MM.1S (cell line): ENCODE measurements at regions not wholly inside any gene's neighbourhood (a gene's known extent, or its start where the extent isn't known, plus 50 kb on each side); places are given as distances from the start of the nearest gene placed in this dataset.
"Not testable (repeated sequence)": the region's sequence is repeated elsewhere in the genome, so short reads cannot be mapped to it uniquely, and the experiment has no call there.

Source experiments
- DNase-seq: peaks from one replicate; pipeline ENCODE4 v3.0.0-alpha.2; 2015
- H2AFZ ChIP-seq: fragments of 300-600 bp; sonication (generic); 2 replicates; pipeline ENCODE4 v1.6.0; 2016; ENCODE audit warnings: antibody characterized with exemption, low read length
- H3F3A ChIP-seq: fragments of 300-600 bp; sonication (generic); 2 replicates; pipeline ENCODE4 v1.6.1; 2016; ENCODE audit warnings: mild to moderate bottlenecking, antibody characterized with exemption, low read length, moderate library complexity, mixed read lengths; ENCODE audit not compliant: insufficient read depth
- H3K27ac ChIP-seq: fragments of 300-600 bp; sonication (generic); 2 replicates; pipeline ENCODE4 v1.5.1; 2016; ENCODE audit warnings: mild to moderate bottlenecking, low read length
- H3K27me3 ChIP-seq: fragments of 300-600 bp; sonication (generic); replicated peaks from 2 replicates; pipeline ENCODE4 v1.6.0; 2016; ENCODE audit warnings: low read length; ENCODE audit not compliant: insufficient read depth
- H3K36me3 ChIP-seq: fragments of 300-600 bp; sonication (generic); replicated peaks from 2 replicates; pipeline ENCODE4 v1.6.1; 2016; ENCODE audit warnings: mild to moderate bottlenecking, low read length, mixed read lengths; ENCODE audit not compliant: insufficient read depth
- H3K4me1 ChIP-seq: fragments of 300-600 bp; sonication (generic); 2 replicates; pipeline ENCODE4 v1.6.1; 2016; ENCODE audit warnings: low read length, mixed read lengths
- H3K4me2 ChIP-seq: fragments of 300-600 bp; sonication (generic); 2 replicates; pipeline ENCODE4 v1.6.0; 2016; ENCODE audit warnings: low read depth, low read length
- H3K4me3 ChIP-seq: fragments of 300-600 bp; sonication (generic); 2 replicates; pipeline ENCODE4 v1.5.1; 2016; ENCODE audit warnings: low read length, mixed read lengths
- H3K79me2 ChIP-seq: fragments of 300-600 bp; sonication (generic); 2 replicates; pipeline ENCODE4 v1.6.1; 2016; ENCODE audit warnings: mixed run types, low read length, mixed read lengths
- H3K9ac ChIP-seq: fragments of 300-600 bp; sonication (generic); 2 replicates; pipeline ENCODE4 v1.6.1; 2016; ENCODE audit warnings: low read length, mixed read lengths
- H3K9me2 ChIP-seq: fragments of 300-600 bp; sonication (generic); replicated peaks from 2 replicates; pipeline ENCODE4 v1.6.1; 2016; ENCODE audit warnings: mild to moderate bottlenecking, low read length, mixed read lengths; ENCODE audit not compliant: insufficient read depth
- H3K9me3 ChIP-seq: fragments of 300-600 bp; sonication (generic); replicated peaks from 2 replicates; pipeline ENCODE4 v1.6.1; 2016; ENCODE audit warnings: mild to moderate bottlenecking, low read length, mixed read lengths; ENCODE audit not compliant: insufficient read depth
- H4K20me1 ChIP-seq: fragments of 300-600 bp; sonication (generic); 2 replicates; pipeline ENCODE4 v1.6.1; 2016; ENCODE audit warnings: mild to moderate bottlenecking, low read length, moderate library complexity, mixed read lengths; ENCODE audit not compliant: insufficient read depth

- H3F3A ChIP-seq, H3K36me3 ChIP-seq, H3K79me2 ChIP-seq, H2AFZ ChIP-seq, DNase-seq, H3K9ac ChIP-seq, H3K27ac ChIP-seq, H3K4me3 ChIP-seq, H3K27me3 ChIP-seq, H3K9me3 ChIP-seq, H3K9me2 ChIP-seq, H3K4me1 ChIP-seq, H3K4me2 ChIP-seq, H4K20me1 ChIP-seq: not testable (repeated sequence)
Observed at GRCh38 chr5:176018598-176018997, 50.5 kb upstream of the THOC3 start.

GRCh38 chr5:176020852-176021251 lies 52.7 kb upstream of the THOC3 start:
- H3K9ac ChIP-seq, H3F3A ChIP-seq, H3K4me3 ChIP-seq, H4K20me1 ChIP-seq, H3K27ac ChIP-seq, H3K27me3 ChIP-seq, H3K36me3 ChIP-seq, H2AFZ ChIP-seq, H3K4me1 ChIP-seq, DNase-seq, H3K9me3 ChIP-seq, H3K4me2 ChIP-seq, H3K79me2 ChIP-seq, H3K9me2 ChIP-seq: not testable (repeated sequence)

- DNase-seq, H3K9me2 ChIP-seq, H3K9ac ChIP-seq, H3K36me3 ChIP-seq, H2AFZ ChIP-seq, H3K4me1 ChIP-seq, H3K27ac ChIP-seq, H3K4me3 ChIP-seq, H3K4me2 ChIP-seq, H3K27me3 ChIP-seq, H3F3A ChIP-seq, H3K9me3 ChIP-seq, H4K20me1 ChIP-seq, H3K79me2 ChIP-seq: not testable (repeated sequence)
Observed at GRCh38 chr5:176023535-176023934, 55.4 kb upstream of the THOC3 start.

DNA sequence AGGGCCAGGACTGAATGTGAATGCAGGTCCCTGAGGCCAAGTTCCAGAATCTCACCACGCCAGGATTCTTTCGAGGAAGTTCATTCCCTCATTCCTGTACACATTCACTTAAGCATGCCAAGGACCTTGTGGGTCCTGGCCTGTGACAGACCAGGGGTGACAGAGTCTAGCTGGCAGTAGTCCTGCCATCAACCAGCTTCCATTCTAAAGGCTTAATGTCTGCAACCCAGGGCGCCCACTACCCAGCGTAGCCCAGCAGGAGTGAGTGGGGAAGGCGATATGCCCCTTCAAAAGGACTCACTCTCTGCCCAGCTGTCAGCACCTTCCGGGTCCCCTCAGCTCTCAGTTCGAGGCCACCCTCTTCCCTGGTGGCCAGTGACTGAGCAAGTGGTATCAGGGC lies 61.3 kb upstream of the THOC3 start:
- DNase-seq, H3F3A ChIP-seq, H3K4me1 ChIP-seq, H3K36me3 ChIP-seq, H3K9me3 ChIP-seq, H3K4me3 ChIP-seq, H2AFZ ChIP-seq, H3K4me2 ChIP-seq, H3K27me3 ChIP-seq, H4K20me1 ChIP-seq, H3K27ac ChIP-seq, H3K79me2 ChIP-seq, H3K9ac ChIP-seq, H3K9me2 ChIP-seq: not testable (repeated sequence)

GRCh38 chr5:176030361-176031117 lies 62.4 kb upstream of the THOC3 start:
- H3K9ac ChIP-seq, H3K79me2 ChIP-seq, H3K27me3 ChIP-seq, H3K9me3 ChIP-seq, H4K20me1 ChIP-seq, H3K9me2 ChIP-seq, H3K4me1 ChIP-seq, H3K27ac ChIP-seq, H3K4me3 ChIP-seq, H3F3A ChIP-seq, H2AFZ ChIP-seq, DNase-seq, H3K4me2 ChIP-seq, H3K36me3 ChIP-seq: not testable (repeated sequence)

- H3K4me1 ChIP-seq, H4K20me1 ChIP-seq, H3K9me2 ChIP-seq, H3K27me3 ChIP-seq, H3K27ac ChIP-seq, H3K4me2 ChIP-seq, H3K9me3 ChIP-seq, H3F3A ChIP-seq, H3K9ac ChIP-seq, H2AFZ ChIP-seq, H3K4me3 ChIP-seq, H3K36me3 ChIP-seq, H3K79me2 ChIP-seq, DNase-seq: not testable (repeated sequence)
Observed at GRCh38 chr5:176031118-176031510, 63.0 kb upstream of the THOC3 start.

DNA sequence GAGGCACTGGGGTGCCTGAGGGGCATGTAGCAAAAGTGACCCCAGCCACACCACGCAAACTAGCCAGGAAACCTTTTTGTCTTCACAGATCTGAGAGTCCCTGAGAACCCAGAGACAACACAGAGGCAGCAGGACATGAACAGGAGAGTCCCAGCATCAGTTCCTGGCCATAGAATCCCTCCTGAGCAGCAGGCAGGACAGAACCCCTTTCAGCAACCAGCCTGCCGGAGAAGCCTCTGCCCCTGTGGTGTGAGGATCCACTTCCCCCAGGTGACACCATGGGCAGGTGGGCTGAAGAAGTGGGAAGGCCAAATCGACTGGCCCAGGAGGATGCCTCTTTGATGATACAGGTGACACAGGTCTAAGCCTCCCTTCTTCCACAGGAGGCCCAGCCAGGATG lies 65.1 kb upstream of the THOC3 start:
- H3K4me2 ChIP-seq, H3K4me3 ChIP-seq, H3K27me3 ChIP-seq, H3K36me3 ChIP-seq, H4K20me1 ChIP-seq, H3K27ac ChIP-seq, H3K4me1 ChIP-seq, H3F3A ChIP-seq, H3K9me2 ChIP-seq, H3K9ac ChIP-seq, H3K9me3 ChIP-seq, H3K79me2 ChIP-seq, DNase-seq, H2AFZ ChIP-seq: not testable (repeated sequence)

DNA sequence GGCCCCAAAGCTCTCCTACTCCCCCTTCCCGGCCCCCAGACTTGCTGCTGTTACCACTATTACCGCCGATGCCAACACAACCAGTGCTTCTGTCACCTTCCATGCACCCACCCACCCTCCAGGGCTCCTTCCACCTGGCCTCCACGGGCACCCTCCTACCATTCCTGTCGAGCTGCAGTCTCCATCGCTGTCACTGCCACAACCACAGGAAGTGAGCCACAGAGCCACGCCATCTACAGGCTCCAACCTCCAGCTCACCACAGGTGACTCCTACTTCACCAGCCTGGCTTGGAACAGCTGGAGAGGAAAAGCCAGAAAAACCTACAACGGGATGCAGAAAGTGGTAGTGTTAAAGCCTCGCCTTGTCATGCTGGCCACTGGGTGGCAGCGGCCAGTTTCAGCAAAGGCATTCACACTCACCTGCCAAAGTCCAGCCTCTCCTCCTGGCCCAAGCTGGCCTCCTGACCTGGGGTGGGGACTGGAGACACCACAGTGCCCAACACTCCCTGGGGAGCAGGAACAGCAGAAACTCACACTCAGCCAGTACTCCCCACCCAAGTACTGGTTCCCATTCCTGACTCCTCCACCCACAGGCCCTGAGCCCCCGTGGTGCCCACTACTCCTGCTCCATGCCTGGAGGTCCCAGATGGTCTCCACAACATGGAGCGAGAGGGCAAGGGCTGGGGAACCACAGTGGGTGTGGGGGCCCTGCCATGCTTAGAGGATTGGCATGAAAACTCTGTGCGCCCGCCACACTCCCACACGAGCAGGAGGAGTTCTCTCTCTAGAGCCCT lies 66.5 kb upstream of the THOC3 start:
- not testable (repeated sequence) for H3K9ac ChIP-seq, H3K9me2 ChIP-seq, H3K4me1 ChIP-seq, H3K9me3 ChIP-seq, H3K36me3 ChIP-seq, H2AFZ ChIP-seq, H3K27me3 ChIP-seq, H4K20me1 ChIP-seq, H3F3A ChIP-seq, DNase-seq, H3K27ac ChIP-seq, H3K79me2 ChIP-seq, H3K4me3 ChIP-seq, H3K4me2 ChIP-seq
